ENCODE measurements at regions not wholly inside any gene's neighbourhood (a gene's known extent, or its start where the extent isn't known, plus 50 kb on each side); places are given as distances from the start of the nearest gene placed in this dataset.

DNA sequence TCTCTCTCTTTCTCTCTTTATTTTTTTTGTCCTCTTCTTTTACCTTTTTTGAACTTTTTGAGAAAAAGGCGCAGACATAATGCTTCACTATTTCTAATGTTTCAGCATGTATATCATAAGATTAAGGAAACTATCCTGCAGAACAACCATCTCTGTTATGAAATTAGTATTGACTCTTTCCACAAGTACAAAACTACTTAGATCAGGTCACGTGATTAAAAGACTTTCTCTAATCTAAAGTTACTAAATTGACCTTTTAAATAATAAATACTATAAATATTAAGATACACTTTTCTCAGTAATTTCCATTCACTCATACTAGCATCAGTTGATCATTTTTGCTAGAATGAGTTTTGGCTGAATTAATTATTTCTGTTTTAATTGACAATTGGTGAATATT is 844.5 kb upstream of the LRFN5 start:
- no peak for TF ChIP-seq Cebpa-rat (IDR thresholded peaks at IDR 0.05)
- Histone ChIP-seq H3K27me3 (no peaks in the 10 kb centered on the region), H3K9ac (no peak overlapping the region), H3K4me2 (no peak overlapping the region), H3K9me3 (replicated peaks in 1 of 11) (no peaks in the 10 kb centered on the region), H3K4me1 (no peaks in the 10 kb centered on the region), H3K27ac (no peak overlapping the region), H3K36me3 (no peaks in the 10 kb centered on the region), H3K4me3 (no peak overlapping the region), H4K20me1 (no peaks in the 10 kb centered on the region)

DNA sequence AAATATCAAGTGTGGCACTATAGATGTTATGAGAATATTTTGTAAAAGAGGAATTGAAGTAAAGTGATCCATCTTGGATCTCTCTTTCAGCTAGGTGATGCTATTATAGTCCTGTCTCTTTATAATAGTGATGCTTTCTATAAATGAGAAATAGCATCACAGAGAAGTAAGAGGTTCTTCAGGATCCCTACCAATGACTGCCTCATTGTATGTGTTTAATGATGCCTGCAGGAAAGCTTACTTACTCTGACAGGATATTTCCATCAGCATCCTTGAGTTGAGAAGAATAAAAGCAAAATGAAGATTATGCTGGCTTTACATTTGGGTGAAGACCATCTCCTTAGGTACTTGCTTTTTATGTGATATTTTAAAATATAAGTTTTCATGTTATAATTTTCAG is 846.0 kb upstream of the LRFN5 start:
- Histone ChIP-seq H3K36me3 (no peaks in the 10 kb centered on the region), H3K4me3 (no peak overlapping the region), H4K20me1 (no peaks in the 10 kb centered on the region), H3K9ac (no peak overlapping the region), H3K27me3 (no peaks in the 10 kb centered on the region), H3K4me2 (no peak overlapping the region), H3K4me1 (no peaks in the 10 kb centered on the region), H3K9me3 (replicated peaks in 1 of 11) (peaks cover 0 to 10% (median under 1%) of the 10 kb centered on the region in 11 experiments; a peak in 8 of 22 replicates), H3K27ac (no peak overlapping the region)
- no peak for TF ChIP-seq Cebpa-rat (IDR thresholded peaks at IDR 0.05)

DNA sequence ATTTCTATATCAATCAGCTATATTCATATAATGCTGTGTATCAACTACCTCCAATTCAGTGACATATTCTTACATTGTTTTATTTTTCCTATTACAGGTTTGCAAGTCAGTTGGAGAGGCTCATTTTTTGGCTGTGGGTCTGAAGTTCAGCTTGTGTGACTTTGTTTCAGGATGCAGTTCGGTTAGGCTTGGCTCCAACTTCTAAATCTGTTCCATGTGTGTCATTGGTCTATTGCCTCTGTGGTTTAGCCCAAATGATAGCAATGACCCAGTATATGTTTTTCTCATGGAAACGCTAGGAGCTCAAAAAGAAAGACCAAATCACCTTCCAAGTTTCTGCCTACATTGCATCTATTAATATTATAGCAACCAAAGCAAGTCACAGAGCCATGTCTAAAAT is 848.6 kb upstream of the LRFN5 start:
- Histone ChIP-seq H3K36me3 (no peaks in the 10 kb centered on the region), H3K9ac (no peak overlapping the region), H3K4me2 (no peak overlapping the region), H3K27me3 (no peaks in the 10 kb centered on the region), H3K27ac (no peak overlapping the region), H3K9me3 (replicated peaks in 1 of 11) (peaks cover 12 to 24% (median 14%) of the 10 kb centered on the region in 11 experiments; a peak in 18 of 22 replicates), H3K4me3 (no peak overlapping the region), H4K20me1 (no peaks in the 10 kb centered on the region), H3K4me1 (no peaks in the 10 kb centered on the region)
- TF ChIP-seq Cebpa-rat (IDR thresholded peaks at IDR 0.05), result no peak

DNA sequence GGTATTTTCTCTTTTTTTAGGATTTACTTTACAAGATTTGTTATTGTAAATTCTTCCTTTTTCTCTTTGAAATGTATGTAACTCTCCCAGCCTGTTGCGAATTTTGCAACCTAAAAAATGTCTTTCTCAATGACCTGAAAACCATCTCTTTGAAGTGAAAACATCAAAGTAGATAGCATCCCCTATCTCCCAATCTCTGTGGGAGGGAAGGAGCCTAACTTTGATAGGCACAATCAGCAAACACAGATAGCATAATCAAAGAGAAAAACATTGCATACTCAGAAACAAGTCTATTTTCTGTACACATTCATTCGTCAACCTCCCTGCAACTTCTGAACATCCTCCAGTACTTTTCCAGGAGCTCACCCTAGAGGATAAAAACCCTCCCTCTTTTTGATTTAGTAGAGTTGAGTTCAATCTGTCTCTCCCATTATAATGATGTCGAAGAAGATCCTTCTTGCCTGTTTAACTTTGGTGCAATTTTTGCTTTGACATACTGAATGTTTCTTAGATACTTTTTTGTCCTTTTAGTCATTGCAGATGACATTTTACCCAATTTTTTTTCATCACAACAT is 849.2 kb upstream of the LRFN5 start:
- no peak overlapping the region for H3K4me3 ChIP-seq
- H3K27ac ChIP-seq, result no peak overlapping the region
- H3K9me3 ChIP-seq (replicated peaks in 1 of 11), result peaks cover 12 to 24% (median 14%) of the 10 kb centered on the region in 11 experiments; a peak in 18 of 22 replicates
- no peaks in the 10 kb centered on the region for H3K4me1 ChIP-seq
- no peaks in the 10 kb centered on the region for H3K36me3 ChIP-seq
- no peak overlapping the region for H3K9ac ChIP-seq
- no peaks in the 10 kb centered on the region for H3K27me3 ChIP-seq
- no peak for TF ChIP-seq Cebpa-rat (IDR thresholded peaks at IDR 0.05)
- no peak overlapping the region for H3K4me2 ChIP-seq
- no peaks in the 10 kb centered on the region for H4K20me1 ChIP-seq

DNA sequence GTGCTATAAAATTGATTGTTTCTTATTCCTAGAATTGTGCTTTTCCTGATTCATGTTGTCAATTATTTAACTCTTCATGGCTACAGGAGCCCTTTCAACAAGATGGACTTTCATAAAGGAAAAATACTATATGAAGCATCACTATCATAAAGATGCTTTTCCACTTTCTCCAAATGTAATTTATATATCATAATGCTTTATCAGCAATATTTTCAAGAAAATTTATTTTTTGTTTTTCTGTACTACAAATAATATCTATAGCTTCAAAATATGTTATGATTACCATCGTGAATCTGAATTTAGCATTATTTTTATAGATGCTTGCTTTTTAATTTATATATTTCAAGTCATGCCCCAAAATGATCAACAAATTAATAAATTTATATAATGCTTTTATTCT is 873.5 kb upstream of the LRFN5 start:
- Histone ChIP-seq H3K4me3 (no peak overlapping the region), H3K27ac (no peak overlapping the region), H3K27me3 (no peaks in the 10 kb centered on the region), H4K20me1 (no peaks in the 10 kb centered on the region), H3K9ac (no peak overlapping the region), H3K4me1 (no peaks in the 10 kb centered on the region), H3K36me3 (0 out of 22 replicates have a peak, but pooled peaks cover 0 to 5% (median 0%) of the 10 kb centered on the region in 11 experiments), H3K9me3 (replicated peaks in 1 of 11) (peaks cover 17 to 27% (median 22%) of the 10 kb centered on the region in 11 experiments), H3K4me2 (no peak overlapping the region)
- no peak for TF ChIP-seq Cebpa-rat (IDR thresholded peaks at IDR 0.05)

DNA sequence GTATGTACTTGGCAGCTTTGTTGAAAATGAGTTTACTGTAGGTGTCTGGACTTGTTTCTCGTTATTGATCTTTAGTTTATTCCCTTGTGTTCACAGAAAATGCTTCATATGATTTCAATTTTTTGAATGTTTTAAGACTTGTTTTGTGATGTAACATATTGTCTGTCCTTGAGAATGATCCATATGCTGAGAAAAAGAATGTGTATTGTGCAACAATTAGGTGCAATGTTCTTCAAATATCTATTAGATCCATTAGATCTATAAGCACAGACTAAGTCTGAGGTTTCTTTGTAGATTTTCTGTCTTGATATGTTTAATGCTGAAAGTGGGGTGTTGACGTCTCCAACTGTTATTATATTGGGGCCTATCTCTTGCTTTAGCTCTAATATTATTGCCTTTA is 879.6 kb upstream of the LRFN5 start:
- Histone ChIP-seq H3K9me3 (replicated peaks in 1 of 11) (peaks cover 0 to 12% (median 5%) of the 10 kb centered on the region in 11 experiments; a peak in 6 of 22 replicates), H3K27ac (no peak overlapping the region), H3K9ac (no peak overlapping the region), H4K20me1 (no peaks in the 10 kb centered on the region), H3K27me3 (no peaks in the 10 kb centered on the region), H3K4me2 (no peak overlapping the region), H3K4me3 (no peak overlapping the region), H3K4me1 (no peaks in the 10 kb centered on the region), H3K36me3 (no peaks in the 10 kb centered on the region)
- no peak for TF ChIP-seq Cebpa-rat (IDR thresholded peaks at IDR 0.05)

DNA sequence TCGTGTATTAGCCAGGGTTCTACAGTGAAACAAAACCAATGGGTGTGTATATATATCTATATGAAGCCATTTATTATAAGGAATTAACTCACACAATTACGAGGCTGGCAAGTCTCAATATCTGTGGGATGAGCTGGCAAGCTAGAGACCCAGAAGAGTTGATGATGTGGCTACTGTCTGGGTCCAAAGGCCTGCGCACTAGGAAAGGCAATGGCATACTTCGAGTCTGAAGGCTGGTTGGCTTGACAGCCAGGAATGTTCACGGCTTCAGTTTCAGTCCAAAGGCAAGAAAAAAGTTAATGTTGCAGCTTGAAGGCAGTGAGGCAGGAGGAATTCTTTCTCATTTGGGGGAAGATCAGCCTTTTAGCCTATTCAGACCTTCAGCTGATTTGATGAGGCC is 893.3 kb upstream of the LRFN5 start:
- no peaks in the 10 kb centered on the region for H3K4me1 ChIP-seq
- H3K9me3 ChIP-seq (replicated peaks in 1 of 11), result peaks cover 15 to 23% (median 20%) of the 10 kb centered on the region in 11 experiments
- H3K9ac ChIP-seq, result no peak overlapping the region

DNA sequence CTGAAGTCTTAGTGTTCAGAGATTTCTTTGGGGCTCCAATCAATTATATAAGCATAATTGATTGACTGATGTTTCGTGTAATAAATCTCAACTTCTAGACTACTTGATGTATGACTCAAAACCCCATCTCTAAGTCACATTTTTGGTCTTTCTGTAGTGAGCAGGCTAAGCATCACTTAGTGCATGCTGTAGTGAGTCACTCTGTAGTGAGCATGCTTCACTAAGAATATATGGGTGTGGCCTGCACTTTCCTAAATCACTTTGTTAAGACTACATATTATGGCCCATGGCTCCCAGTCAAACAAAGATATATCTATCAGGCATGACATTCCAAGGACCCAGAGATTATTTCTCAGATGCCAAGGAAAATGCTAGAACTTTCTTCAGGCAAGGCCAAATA is 909.4 kb upstream of the LRFN5 start:
- no peak overlapping the region for H3K9ac ChIP-seq
- H3K27me3 ChIP-seq, result no peaks in the 10 kb centered on the region
- no peak for TF ChIP-seq Cebpa-rat (IDR thresholded peaks at IDR 0.05)
- no peaks in the 10 kb centered on the region for H3K36me3 ChIP-seq
- no peaks in the 10 kb centered on the region for H3K4me1 ChIP-seq
- H3K4me3 ChIP-seq, result no peak overlapping the region
- no peaks in the 10 kb centered on the region for H4K20me1 ChIP-seq
- no peak overlapping the region for H3K27ac ChIP-seq
- H3K4me2 ChIP-seq, result no peak overlapping the region
- no peaks in the 10 kb centered on the region; a peak in 1 of 22 replicates for H3K9me3 ChIP-seq (replicated peaks in 1 of 11)

More for the DNA sequence above, 893.3 kb upstream of the LRFN5 start:
- Histone ChIP-seq H3K27ac (no peak overlapping the region), H3K4me2 (no peak overlapping the region), H3K36me3 (no peaks in the 10 kb centered on the region), H3K4me3 (no peak overlapping the region), H3K27me3 (no peaks in the 10 kb centered on the region), H4K20me1 (no peaks in the 10 kb centered on the region)
- no peak for TF ChIP-seq Cebpa-rat (IDR thresholded peaks at IDR 0.05)

DNA sequence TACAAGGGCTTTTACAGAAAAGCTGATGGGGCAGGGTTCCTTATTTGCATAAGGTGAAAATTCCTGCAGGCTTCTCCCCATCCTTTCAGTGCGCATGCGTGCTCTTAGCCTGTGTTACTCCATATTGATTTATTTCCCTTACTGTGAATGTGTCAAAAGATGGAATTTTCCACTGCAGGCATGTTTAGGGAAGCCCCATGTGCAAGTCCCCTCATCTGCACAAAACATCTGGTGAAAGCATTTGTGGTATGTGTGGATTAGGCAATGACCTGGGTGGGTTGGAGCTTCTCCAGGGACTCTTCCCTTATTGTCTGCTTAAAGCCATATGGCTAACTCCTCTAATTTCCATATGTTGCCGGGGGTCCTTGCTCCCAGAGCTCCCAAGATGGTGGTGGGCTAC is 912.7 kb upstream of the LRFN5 start:
- H3K4me3 ChIP-seq, result no peak overlapping the region

DNA sequence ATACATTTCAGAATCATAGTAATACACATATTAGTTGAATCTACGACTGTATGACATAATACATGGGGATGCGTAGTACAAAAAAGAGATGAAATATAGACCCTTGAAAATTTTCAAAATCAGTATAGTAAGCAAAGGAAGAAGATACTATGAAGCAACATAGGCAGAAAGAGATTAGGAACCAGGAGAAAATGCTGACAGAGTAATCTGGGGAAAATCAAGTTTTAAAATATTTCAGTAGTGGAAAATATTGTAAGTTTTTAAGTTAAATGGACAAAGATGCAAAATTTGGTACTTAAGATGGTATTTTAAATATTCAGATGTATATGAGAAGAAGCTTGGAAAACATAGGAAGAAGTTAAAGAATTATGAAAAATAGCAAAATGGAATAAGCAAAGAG is 915.6 kb upstream of the LRFN5 start:
- Histone ChIP-seq H3K27me3 (no peaks in the 10 kb centered on the region), H3K4me2 (no peak overlapping the region), H3K36me3 (no peaks in the 10 kb centered on the region), H3K27ac (no peak overlapping the region), H3K4me3 (no peak overlapping the region), H4K20me1 (no peaks in the 10 kb centered on the region), H3K4me1 (no peaks in the 10 kb centered on the region), H3K9me3 (replicated peaks in 1 of 11) (no peaks in the 10 kb centered on the region; a peak in 1 of 22 replicates), H3K9ac (no peak overlapping the region)
- no peak for TF ChIP-seq Cebpa-rat (IDR thresholded peaks at IDR 0.05)

More for the DNA sequence above, 912.7 kb upstream of the LRFN5 start:
- Histone ChIP-seq H3K4me2 (no peak overlapping the region), H4K20me1 (no peaks in the 10 kb centered on the region), H3K36me3 (no peaks in the 10 kb centered on the region), H3K9ac (no peak overlapping the region), H3K4me1 (no peaks in the 10 kb centered on the region), H3K27me3 (no peaks in the 10 kb centered on the region), H3K27ac (no peak overlapping the region), H3K9me3 (replicated peaks in 1 of 11) (no peaks in the 10 kb centered on the region; a peak in 1 of 22 replicates)
- no peak for TF ChIP-seq Cebpa-rat (IDR thresholded peaks at IDR 0.05)
